Fibroblast of lung (primary cell): ENCODE measurements at regions not wholly inside any gene's neighbourhood (a gene's known extent, or its start where the extent isn't known, plus 50 kb on each side); places are given as distances from the start of the nearest gene placed in this dataset.

Experiments
- CTCF ChIP-seq, 2 donors: IDR thresholded peaks in 1 of 2; conservative IDR thresholded peaks in 1 of 2; 1 replicate in 1 of 2; 2 replicates in 1 of 2; pipeline ENCODE4 v1.5.1; 2011 to 2012; ENCODE audit warnings: low read length in 2 of 2, control low read depth in 1 of 2, inconsistent platforms in 1 of 2, low read depth in 1 of 2, mild to moderate bottlenecking in 1 of 2
- EZH2 ChIP-seq: IDR thresholded peaks from 2 replicates; pipeline ENCODE4 v1.5.1; 2012; ENCODE audit warnings: low read length, control low read depth, mild to moderate bottlenecking; ENCODE audit errors: missing control alignments

- no peak for TF ChIP-seq CTCF (conservative IDR thresholded peaks at IDR 0.05 in 1 of 2, IDR thresholded peaks at IDR 0.05 in 1 of 2; ENCODE audit: low read depth in 1 of 2, low read length in 2 of 2)
- TF ChIP-seq EZH2: no peak
These were observed 697.5 kb upstream of the CELF4 start for GRCh38 chr18:38263066-38263465.
